ENCODE measurements at regions not wholly inside any gene's neighbourhood (a gene's known extent, or its start where the extent isn't known, plus 50 kb on each side); places are given as distances from the start of the nearest gene placed in this dataset.

- TF ChIP-seq ZBTB33 (IDR thresholded peaks at IDR 0.05; ENCODE audit: extremely low read depth, insufficient replicate concordance, low read length) (peak; percentile 68), SIN3A (IDR thresholded peaks at IDR 0.05; ENCODE audit: low read depth) (peak; percentile 72), JUND (IDR thresholded peaks at IDR 0.05) (peak; percentile 88), FOSL1 (IDR thresholded peaks at IDR 0.05; ENCODE audit: low read depth) (peak; percentile 89)
Measured at GRCh38 chr12:46455648-46456352, 83.2 kb upstream of the SLC38A2 start (continued).

GRCh38 chr12:46454981-46455380 lies 82.4 kb upstream of the SLC38A2 start:
- H3K27ac ChIP-seq (ENCODE audit: low read depth, low read length): peak overlapping the region; percentile 80
- H3K27me3 ChIP-seq (ENCODE audit: insufficient read depth, low read length): no peaks in the 10 kb centered on the region
- no peak overlapping the region for H3K4me3 ChIP-seq (replicated peaks in 1 of 2; ENCODE audit: low read depth in 1 of 2, low read length in 2 of 2)
- intact Hi-C loops (cut with micrococcal nuclease): loop anchor here (5.0 kb wide), 1 partner anchor 88 kb away; no protein-coding TSS in a partner anchor
- H3K4me2 ChIP-seq (ENCODE audit: low read length): peak overlapping the region; percentile 71
- H3K79me2 ChIP-seq (ENCODE audit: insufficient read depth, low read length): peaks cover 7% of the 10 kb centered on the region; the same call in 1 of the 2 replicates
- peaks cover 80 to 93% of the 10 kb centered on the region in 2 experiments for H3K4me1 ChIP-seq (ENCODE audit: control insufficient read depth in 1 of 2, insufficient read depth in 2 of 2, low read length in 2 of 2)
- BruUV-seq (replicated peaks): no TSS peak
- no peak for TF ChIP-seq EZH2phosphoT487 (IDR thresholded peaks at IDR 0.05; ENCODE audit: borderline replicate concordance)
- TF ChIP-seq JUND (IDR thresholded peaks at IDR 0.05): no peak
- no peak for TF ChIP-seq SIN3A (IDR thresholded peaks at IDR 0.05; ENCODE audit: low read depth)
- TF ChIP-seq ZBTB33 (IDR thresholded peaks at IDR 0.05; ENCODE audit: extremely low read depth, insufficient replicate concordance, low read length): no peak
- TF ChIP-seq POLR2A (IDR thresholded peaks at IDR 0.05; ENCODE audit: borderline replicate concordance, extremely low read depth, insufficient read depth, insufficient read length): no peak
- TF ChIP-seq CTCF (IDR thresholded peaks at IDR 0.05 in 2 of 3, conservative IDR thresholded peaks at IDR 0.05 in 1 of 3; ENCODE audit: borderline replicate concordance in 1 of 3, insufficient read depth in 1 of 3, low read depth in 2 of 3, low read length in 2 of 3): no peak
- TF ChIP-seq CEBPB (IDR thresholded peaks at IDR 0.05; ENCODE audit: low read depth): no peak
- POLR2A ChIA-PET: interaction anchor here (1.4 to 1.9 kb wide), 4 partner anchors 12 to 83 kb away, joined by 3 to 9 read pairs (median 6); no protein-coding TSS in a partner anchor
- RAD21 ChIA-PET (ENCODE audit: low non-redundant PET in 1 of 2, low total read pairs in 2 of 2, uncharacterized antibody in 2 of 2, unreplicated experiment in 2 of 2): no interaction called here
- no peak overlapping the region for H2AFZ ChIP-seq (ENCODE audit: low read depth, low read length, poor library complexity, severe bottlenecking)
- H3K9ac ChIP-seq (ENCODE audit: low read length): peak overlapping the region; percentile 51; the same call in 1 of the 2 replicates
- ATAC-seq: no peak
- H3K9me3 ChIP-seq (ENCODE audit: control insufficient read depth in 1 of 2, insufficient read depth in 1 of 2, low read depth in 1 of 2, low read length in 2 of 2): no peaks in the 10 kb centered on the region
- CTCF ChIA-PET: no interaction called here
- H3K36me3 ChIP-seq (ENCODE audit: control insufficient read depth in 1 of 2, insufficient read depth in 2 of 2, low read length in 2 of 2): no peaks in the 10 kb centered on the region
- H3K9me2 ChIP-seq (ENCODE audit: insufficient read depth): no peaks in the 10 kb centered on the region
- no peaks in the 10 kb centered on the region for H4K20me1 ChIP-seq (ENCODE audit: insufficient read depth)
- DNase-seq (ENCODE audit: low read depth, low spot score): no peak

Measured in HCT116 (cell line).